ENCODE measurements at regions not wholly inside any gene's neighbourhood (a gene's known extent, or its start where the extent isn't known, plus 50 kb on each side); places are given as distances from the start of the nearest gene placed in this dataset.

GRCh38 chr15:79172032-79172481 lies 81.5 kb upstream of the RASGRF1 start (continued):
- TF ChIP-seq CTCFL (IDR thresholded peaks at IDR 0.05; ENCODE audit: borderline replicate concordance, insufficient read depth, low read depth, low read length, poor library complexity, severe bottlenecking) (no peak), ETS2 (tag; IDR thresholded peaks at IDR 0.05; ENCODE audit: borderline replicate concordance, poor library complexity, severe bottlenecking) (no peak), ZNF444 (CRISPR knock-in tag; IDR thresholded peaks at IDR 0.05) (no peak), JUND (IDR thresholded peaks at IDR 0.05; ENCODE audit: borderline replicate concordance, low read depth, low read length) (no peak), JUND (tag; IDR thresholded peaks at IDR 0.05; ENCODE audit: borderline replicate concordance, low read depth, low read length) (no peak), SMARCC2 (IDR thresholded peaks at IDR 0.05; ENCODE audit: low read depth) (no peak), SRSF7 (optimal IDR thresholded peaks at IDR 0.05; ENCODE audit: low read depth, low read length) (no peak), SIRT6 (IDR thresholded peaks at IDR 0.05; ENCODE audit: low read depth, low read length) (no peak), RHOXF2B (CRISPR knock-in tag; conservative IDR thresholded peaks at IDR 0.05) (no peak), ZSCAN32 (CRISPR knock-in tag; IDR thresholded peaks at IDR 0.05) (no peak), ZBTB34 (CRISPR knock-in tag; IDR thresholded peaks at IDR 0.05) (no peak), ZNF785 (CRISPR knock-in tag; IDR thresholded peaks at IDR 0.05) (no peak), E4F1 (CRISPR knock-in tag; IDR thresholded peaks at IDR 0.05; ENCODE audit: borderline replicate concordance) (no peak), RBFOX2 (IDR thresholded peaks at IDR 0.05; ENCODE audit: low read depth, low read length) (no peak), CREBBP (IDR thresholded peaks at IDR 0.05; ENCODE audit: low read depth, low read length) (no peak), CBX8 (IDR thresholded peaks at IDR 0.05; ENCODE audit: borderline replicate concordance, extremely low read depth, low read depth, low read length, poor library complexity, severe bottlenecking) (no peak), POLR2B (IDR thresholded peaks at IDR 0.05; ENCODE audit: low read depth, partially characterized antibody) (no peak), TAF9B (IDR thresholded peaks at IDR 0.05; ENCODE audit: partially characterized antibody) (no peak), L3MBTL2 (IDR thresholded peaks at IDR 0.05) (peak; percentile 25; the same call in 1 of the 2 replicates), ZNF589 (CRISPR knock-in tag; IDR thresholded peaks at IDR 0.05; ENCODE audit: low read depth) (no peak), PHB (CRISPR knock-in tag; IDR thresholded peaks at IDR 0.05) (no peak), FOXM1 (IDR thresholded peaks at IDR 0.05; ENCODE audit: low read depth) (no peak), FOXM1 (CRISPR knock-in tag; IDR thresholded peaks at IDR 0.05; ENCODE audit: low read depth) (no peak), KDM2B (CRISPR knock-in tag; IDR thresholded peaks at IDR 0.05) (no peak), GATA2 (CRISPR knock-in tag; IDR thresholded peaks at IDR 0.05) (no peak)
